CD4-positive, alpha-beta T cell treated with Interleukin-12 subunit alpha and Interleukin-12 subunit beta, for 1 hour (primary cell): ENCODE measurements at regions not wholly inside any gene's neighbourhood (a gene's known extent, or its start where the extent isn't known, plus 50 kb on each side); places are given as distances from the start of the nearest gene placed in this dataset.

Source experiments
- DNase-seq: peaks from one replicate; pipeline ENCODE4 v3.0.0-alpha.2; 2020

GRCh38 chr3:66692766-66693150, 191.9 kb upstream of the LRIG1 start:
- DNase-seq = no peak

- no peak for DNase-seq
These were observed 192.7 kb upstream of the LRIG1 start for GRCh38 chr3:66693461-66694031.

GRCh38 chr3:66702126-66702525, 201.3 kb upstream of the LRIG1 start:
- no peak for DNase-seq

GRCh38 chr3:66703501-66703900, 202.7 kb upstream of the LRIG1 start:
- no peak for DNase-seq

GRCh38 chr3:66705076-66705475, 204.3 kb upstream of the LRIG1 start:
- DNase-seq = no peak

DNA sequence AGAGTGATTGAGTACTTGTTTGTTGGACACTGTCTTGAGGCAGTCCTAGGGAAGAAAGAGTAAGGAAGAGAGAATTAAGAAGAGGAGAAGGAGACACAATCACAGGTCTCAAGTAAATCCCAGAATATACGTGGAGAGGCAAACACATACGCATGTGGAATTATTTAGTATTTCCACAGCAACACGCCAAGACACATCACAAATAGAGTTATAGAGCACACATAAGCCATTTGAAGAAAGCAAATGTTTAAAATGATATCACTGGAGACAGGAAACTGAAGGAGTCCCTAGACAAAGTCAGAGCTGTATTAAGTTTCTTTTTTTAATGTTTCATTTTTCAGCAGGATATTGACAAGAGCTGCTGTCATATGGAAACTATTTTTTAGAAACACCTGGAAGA, 206.1 kb upstream of the LRIG1 start:
- DNase-seq = no peak

GRCh38 chr3:66709532-66709931, 208.7 kb upstream of the LRIG1 start:
- no peak for DNase-seq

GRCh38 chr3:66712210-66712609, 211.4 kb upstream of the LRIG1 start:
- no peak for DNase-seq

GRCh38 chr3:66713921-66714320, 213.1 kb upstream of the LRIG1 start:
- DNase-seq = no peak

DNA sequence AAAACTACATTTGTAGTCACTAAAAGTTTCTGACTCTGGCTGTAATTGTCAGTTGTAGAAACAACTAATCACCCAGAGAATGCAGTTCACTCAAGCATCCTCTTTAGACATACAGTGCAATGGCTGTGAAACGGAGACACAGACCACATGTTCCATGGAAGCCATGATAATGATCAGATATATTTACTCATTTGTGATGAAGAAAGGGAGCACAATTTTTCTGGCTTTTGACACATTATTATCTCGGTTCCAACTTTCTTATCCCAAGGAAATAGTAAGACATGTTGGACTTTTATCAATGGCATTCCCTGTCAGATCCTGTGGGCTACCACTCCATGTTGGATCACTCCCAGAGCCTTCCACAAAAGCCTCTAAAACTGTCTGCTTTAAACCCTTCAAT, 215.0 kb upstream of the LRIG1 start:
- no peak for DNase-seq

- DNase-seq = no peak
These were observed 217.0 kb upstream of the LRIG1 start for GRCh38 chr3:66717806-66718205.

DNA sequence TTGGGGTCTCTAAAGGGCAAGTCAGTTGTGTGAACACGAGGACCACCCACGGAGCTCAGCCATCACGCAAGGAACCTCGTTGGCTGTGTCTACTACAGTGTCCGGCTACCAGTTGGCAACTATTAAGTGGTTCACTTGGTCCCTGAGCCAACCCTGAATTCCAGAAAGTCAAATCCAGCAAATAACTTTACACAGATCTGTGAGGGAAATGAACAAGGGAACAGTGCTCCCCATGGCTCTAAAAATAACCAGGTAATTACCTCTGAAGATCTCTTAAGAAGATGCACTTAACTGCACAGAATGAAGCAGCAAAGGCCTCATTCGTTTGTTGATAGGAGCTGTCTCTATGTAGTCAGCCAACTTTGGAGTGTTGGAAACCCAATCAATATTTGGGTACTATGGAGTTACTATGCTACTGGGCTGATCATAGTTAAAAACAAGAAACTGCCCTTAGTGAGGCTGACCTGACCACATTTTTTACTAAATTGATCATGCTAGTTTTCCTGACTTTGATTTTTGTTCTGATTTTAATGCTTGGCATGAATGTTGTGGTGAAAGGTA, 219.1 kb upstream of the LRIG1 start:
- no peak for DNase-seq

- no peak for DNase-seq
These were observed 219.7 kb upstream of the LRIG1 start for GRCh38 chr3:66720508-66720907.

DNA sequence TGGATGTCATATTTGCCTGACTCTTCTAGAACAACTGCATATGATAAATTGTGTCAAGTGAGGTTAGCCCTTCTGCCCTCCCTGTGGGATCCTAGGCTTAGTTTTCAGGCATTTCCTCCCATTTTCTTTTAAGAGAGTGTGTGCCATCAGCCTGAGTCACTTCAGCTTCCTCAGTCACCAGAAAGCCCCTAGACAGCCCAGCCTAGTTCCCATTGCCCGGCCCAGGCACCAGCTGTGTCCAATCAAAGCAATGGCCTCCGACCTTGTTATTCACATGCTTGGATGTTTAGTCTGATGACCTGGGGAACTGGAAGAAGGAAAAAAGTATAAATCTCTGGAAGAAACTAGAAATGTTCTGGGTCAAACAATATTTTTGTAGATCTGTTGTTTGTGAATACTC, 221.9 kb upstream of the LRIG1 start:
- no peak for DNase-seq

DNA sequence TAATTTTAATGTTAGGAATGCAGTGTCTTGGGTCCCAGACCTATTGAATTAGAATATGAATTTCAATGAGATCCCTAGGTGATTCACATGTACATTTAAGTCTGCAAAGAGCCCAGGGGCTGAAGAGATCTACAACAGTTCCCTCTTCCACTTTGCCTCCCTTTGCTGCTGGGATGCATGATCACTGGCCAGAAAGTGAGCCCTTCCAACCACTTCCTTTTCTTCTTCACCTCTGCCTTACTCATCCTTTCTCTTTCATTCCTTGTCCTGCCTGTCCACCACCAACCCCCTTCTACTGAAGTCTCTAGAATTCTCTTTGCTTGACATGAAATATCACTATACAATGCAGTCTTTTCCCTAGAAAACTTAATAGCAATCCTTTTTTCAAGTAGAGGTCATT, 222.4 kb upstream of the LRIG1 start:
- DNase-seq = no peak

DNA sequence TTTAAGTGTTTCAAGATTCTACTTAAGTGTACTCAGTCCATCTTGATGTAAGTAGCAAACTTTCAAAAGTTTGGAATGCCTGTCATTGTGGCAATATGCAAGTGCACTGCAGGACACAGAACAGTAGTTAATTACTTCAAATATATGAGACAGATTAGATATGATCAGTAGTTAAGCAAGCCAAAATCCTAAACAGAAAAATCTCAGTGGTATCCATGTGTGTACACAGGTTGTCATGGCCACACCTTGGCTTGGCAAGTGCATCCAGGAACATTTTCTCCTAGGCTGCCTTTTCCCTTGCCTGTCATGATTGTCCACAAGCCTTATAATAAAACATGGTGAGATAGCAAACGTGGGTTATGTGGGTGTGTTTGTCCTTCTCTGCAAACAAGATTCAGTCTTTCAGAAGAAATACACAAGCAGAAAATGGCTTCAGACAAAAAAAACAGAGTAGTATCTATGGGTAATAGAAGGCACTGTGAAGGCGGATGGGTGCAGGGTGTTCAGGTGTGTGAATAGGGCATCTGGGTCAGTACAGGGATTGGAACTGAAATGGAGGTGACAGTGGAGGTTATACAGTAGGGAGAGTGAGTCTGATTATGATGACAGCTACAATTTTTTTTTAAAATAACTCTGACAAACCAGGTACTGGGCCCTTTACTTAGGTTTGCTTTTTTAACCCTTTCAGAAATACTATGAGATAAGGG, 229.0 kb upstream of the LRIG1 start:
- no peak for DNase-seq

- no peak for DNase-seq
These were observed 238.0 kb upstream of the LRIG1 start for GRCh38 chr3:66738625-66739365.

- no peak for DNase-seq
These were observed 239.4 kb upstream of the LRIG1 start for GRCh38 chr3:66740260-66740659.

GRCh38 chr3:66744521-66744920, 243.7 kb upstream of the LRIG1 start:
- DNase-seq = no peak

DNA sequence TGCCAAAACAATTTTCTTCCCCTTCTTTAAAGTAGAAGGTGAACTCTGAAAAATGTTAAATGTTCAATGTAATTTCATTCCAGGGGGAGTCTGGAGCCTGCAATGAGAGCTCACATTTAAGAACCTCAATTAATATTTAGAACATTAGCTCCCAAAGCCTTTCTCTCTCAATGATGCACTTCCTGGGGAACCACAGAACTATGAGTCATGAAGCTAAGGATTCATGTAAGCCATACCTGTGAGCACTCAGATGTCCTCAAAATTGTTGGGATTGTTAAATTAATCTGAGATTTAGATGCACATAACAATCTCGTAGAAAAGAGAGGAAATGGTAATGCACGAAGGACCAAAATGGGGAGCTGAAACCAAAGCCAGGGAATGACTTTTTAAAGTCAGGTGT, 244.2 kb upstream of the LRIG1 start:
- no peak for DNase-seq

DNA sequence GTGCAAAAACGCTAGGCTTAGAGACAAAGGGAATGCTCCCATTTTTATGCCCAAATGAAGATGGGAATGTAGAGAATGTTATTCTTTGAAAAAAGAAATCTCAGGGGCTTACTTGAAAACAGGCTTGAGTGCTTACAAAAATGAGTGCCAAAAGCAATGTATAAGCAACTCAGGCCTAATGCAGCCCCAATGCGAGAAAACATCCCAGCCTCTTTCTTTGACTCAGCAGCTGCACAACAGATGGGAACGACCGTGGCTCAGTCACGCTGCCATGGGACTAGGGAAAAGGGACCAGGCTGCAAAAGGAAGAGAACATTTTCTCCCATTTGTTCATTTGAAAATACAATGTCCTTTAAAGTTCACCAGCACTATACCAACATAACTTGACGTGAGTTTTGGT, 246.4 kb upstream of the LRIG1 start:
- no peak for DNase-seq

- no peak for DNase-seq
These were observed 246.9 kb upstream of the LRIG1 start for GRCh38 chr3:66747696-66748095.

DNA sequence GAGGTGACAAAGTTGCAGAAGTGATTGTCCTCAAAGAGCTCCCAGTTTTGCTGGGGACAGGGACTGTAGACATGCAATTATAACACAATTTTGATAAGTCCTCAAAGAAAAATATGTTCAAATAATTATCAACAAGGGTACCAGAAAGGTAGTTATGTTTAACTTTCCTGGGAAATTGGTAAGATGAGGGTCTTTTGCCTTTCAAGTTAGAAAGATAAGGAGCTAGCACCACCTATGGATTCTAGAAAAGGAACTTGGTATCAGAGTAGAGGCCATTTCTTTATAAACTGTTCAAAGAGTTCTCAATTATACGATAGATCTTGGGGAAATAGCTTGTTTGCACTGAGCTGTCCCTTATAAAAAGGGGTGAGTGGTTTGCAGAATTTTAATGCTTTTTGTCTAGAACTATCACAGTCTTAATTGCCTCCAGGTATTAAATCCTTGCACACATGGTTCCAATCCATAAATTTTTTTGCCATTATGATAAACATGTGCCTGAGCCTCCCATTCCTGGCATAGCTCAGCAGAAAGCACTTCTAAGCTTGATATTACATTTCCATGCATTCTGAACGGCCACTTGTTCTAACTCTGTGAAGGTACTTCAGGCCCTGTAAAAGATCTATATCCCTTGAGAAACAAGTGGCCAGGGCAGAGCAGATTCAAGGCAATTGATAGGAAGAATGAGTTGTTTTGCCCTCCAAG, 247.5 kb upstream of the LRIG1 start:
- DNase-seq = no peak

DNA sequence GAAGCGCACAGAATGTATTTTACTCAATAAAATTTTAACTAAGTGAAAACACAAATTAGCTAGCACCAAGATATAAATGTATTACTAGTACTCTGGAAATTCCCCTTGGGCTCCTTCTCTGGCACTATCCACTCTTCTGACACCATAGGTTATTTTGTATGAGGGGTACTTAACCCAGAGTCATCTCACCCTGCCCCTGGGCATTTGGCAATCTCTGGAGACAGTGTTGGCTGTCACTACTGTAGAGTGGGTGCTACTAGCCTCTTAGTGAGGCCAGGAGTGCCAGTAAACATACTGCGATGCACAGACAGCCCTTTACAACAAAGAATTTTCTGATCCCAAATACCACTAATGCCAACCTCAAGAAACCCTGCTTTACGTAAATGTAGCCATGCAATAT, 246.3 kb upstream of the KBTBD8 start:
- DNase-seq = no peak
